ENCODE measurements at regions not wholly inside any gene's neighbourhood (a gene's known extent, or its start where the extent isn't known, plus 50 kb on each side); places are given as distances from the start of the nearest gene placed in this dataset.
"Not testable (repeated sequence)": the region's sequence is repeated elsewhere in the genome, so short reads cannot be mapped to it uniquely, and the experiment has no call there.

DNA sequence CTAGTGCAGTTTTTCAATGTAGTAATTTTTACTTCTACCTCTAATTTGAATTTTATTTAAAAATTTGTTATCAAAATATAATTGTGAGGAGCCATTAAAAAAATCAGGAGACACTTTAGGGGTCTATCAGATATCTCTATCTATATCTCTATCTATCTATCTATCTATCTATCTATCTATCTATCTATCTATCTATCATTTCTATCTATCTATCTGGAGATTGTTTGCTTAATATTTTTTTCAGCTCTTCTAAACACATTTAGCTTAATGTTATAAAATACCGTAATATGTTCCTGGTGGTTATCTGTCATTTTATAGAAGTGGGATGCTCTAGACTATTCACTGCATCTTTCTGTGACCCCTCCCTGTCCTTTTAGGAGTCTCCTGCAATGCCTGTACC lies 193.7 kb upstream of the P2RY1 start:
- TF ChIP-seq, protein P1, sequence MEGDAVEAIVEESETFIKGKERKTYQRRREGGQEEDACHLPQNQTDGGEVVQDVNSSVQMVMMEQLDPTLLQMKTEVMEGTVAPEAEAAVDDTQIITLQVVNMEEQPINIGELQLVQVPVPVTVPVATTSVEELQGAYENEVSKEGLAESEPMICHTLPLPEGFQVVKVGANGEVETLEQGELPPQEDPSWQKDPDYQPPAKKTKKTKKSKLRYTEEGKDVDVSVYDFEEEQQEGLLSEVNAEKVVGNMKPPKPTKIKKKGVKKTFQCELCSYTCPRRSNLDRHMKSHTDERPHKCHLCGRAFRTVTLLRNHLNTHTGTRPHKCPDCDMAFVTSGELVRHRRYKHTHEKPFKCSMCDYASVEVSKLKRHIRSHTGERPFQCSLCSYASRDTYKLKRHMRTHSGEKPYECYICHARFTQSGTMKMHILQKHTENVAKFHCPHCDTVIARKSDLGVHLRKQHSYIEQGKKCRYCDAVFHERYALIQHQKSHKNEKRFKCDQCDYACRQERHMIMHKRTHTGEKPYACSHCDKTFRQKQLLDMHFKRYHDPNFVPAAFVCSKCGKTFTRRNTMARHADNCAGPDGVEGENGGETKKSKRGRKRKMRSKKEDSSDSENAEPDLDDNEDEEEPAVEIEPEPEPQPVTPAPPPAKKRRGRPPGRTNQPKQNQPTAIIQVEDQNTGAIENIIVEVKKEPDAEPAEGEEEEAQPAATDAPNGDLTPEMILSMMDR (conservative IDR thresholded peaks at IDR 0.05; ENCODE audit: low read depth, low read length), result no peak
- no peak for DNase-seq (ENCODE audit: low read depth)
- no peak overlapping the region for H3K4me3 ChIP-seq (ENCODE audit: low read length)

DNA sequence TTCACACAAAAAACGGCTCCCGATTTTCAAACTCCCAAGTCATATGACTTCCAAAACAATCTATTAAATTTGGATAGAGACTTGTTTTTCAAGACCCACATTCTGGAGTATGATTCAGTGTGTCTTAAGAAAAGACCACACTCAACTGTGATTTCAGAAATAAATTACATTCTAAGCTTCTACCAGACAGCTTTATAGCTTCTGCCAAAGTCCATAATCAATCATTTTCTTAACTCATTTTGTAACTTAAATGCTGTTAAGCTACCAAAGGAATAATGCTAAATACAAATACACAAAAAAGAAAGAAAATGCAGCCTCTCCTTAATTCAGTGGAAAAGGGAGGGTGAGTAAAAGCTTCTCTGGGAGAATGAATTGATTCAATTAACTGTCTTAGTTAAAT lies 192.3 kb upstream of the P2RY1 start:
- TF ChIP-seq, protein P1 (conservative IDR thresholded peaks at IDR 0.05; ENCODE audit: low read depth, low read length), result no peak
- no peak overlapping the region for H3K4me3 ChIP-seq (ENCODE audit: low read length)
- DNase-seq (ENCODE audit: low read depth), result no peak

DNA sequence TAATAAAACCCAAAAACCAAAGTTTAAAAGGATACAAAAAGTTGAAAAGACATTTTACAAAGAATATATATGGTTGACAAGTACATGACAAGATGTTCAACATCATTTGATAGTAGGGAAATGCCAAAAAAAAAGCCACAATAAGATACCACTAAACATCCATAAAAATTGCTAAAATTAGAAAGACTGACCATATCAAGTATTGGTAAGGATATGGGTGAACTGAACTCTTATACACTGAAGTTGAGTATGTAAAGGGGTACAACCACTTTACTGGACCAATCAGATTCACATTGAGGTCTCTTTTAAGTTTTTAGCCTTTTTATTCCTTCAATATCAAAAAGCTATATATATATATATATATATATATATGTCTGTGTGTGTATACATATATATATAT lies 190.5 kb upstream of the P2RY1 start:
- TF ChIP-seq, protein P1 (conservative IDR thresholded peaks at IDR 0.05; ENCODE audit: low read depth, low read length), result no peak
- DNase-seq (ENCODE audit: low read depth), result no peak

DNA sequence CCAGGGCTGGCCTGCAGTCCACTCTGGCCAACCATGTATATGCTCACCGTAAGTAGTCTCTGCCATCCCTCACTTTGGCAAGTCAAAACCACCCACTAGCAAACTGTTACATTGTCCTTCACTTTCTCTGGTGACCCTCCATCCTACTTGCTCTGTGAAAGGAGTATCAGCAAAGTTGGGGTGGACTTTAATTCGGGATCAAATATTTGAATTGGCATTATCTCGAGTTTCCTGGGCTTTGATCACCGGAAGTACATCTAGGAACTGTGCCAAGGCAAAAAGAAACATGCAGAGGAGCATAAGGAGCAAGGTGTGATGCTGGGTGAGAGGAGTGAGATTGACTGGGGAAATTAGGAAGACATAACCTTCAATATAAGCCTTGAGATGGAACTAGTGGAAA lies 188.9 kb upstream of the P2RY1 start:
- DNase-seq (ENCODE audit: low read depth), result no peak

More for the DNA sequence above, 190.5 kb upstream of the P2RY1 start:
- no peak overlapping the region for H3K4me3 ChIP-seq (ENCODE audit: low read length)

DNA sequence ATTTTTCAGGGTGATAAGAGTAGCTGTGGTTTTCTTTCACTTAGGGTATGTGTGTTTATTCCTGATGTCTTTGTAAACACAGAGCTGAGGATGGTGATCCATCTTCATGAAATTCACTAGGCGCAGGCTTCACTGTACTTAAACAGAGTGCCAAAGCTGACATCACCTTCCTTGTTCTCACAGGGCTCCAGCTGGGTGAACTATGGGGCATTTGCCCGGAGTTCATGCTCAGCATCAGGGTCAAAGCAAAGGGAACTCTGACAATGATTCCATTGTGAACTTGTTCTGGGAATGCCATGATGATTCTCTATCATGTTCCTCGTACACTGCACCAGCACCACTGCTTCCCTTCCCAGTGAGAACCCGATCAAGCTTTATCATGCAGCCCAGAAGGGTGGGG lies 184.8 kb upstream of the P2RY1 start:
- TF ChIP-seq, protein P1 (conservative IDR thresholded peaks at IDR 0.05; ENCODE audit: low read depth, low read length), result no peak
- DNase-seq (ENCODE audit: low read depth), result no peak
- H3K4me3 ChIP-seq (ENCODE audit: low read length), result no peak overlapping the region

More for the DNA sequence above, 188.9 kb upstream of the P2RY1 start:
- TF ChIP-seq, protein P1 (conservative IDR thresholded peaks at IDR 0.05; ENCODE audit: low read depth, low read length), result no peak
- no peak overlapping the region for H3K4me3 ChIP-seq (ENCODE audit: low read length)

DNA sequence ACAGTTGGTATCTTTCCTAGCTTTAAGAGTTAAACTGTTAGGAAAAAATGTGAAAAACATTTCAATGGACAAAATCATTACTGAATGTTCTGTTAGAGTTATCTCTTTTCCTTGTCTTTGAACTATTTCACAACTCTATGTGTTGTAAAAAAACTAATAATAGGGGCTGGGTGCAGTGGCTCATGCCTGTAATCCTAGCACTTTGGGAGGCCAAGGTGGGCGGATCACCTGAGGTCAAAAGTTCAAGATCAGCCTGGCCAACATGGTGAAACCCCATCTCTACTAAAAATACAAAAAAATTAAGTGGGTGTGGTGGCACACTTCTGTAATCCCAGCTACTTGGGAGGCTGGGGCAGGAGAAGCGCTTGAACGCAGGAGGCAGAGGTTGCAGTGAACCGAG lies 184.0 kb upstream of the P2RY1 start:
- H3K4me3 ChIP-seq (ENCODE audit: low read length); DNase-seq (ENCODE audit: low read depth): not testable (repeated sequence)

DNA sequence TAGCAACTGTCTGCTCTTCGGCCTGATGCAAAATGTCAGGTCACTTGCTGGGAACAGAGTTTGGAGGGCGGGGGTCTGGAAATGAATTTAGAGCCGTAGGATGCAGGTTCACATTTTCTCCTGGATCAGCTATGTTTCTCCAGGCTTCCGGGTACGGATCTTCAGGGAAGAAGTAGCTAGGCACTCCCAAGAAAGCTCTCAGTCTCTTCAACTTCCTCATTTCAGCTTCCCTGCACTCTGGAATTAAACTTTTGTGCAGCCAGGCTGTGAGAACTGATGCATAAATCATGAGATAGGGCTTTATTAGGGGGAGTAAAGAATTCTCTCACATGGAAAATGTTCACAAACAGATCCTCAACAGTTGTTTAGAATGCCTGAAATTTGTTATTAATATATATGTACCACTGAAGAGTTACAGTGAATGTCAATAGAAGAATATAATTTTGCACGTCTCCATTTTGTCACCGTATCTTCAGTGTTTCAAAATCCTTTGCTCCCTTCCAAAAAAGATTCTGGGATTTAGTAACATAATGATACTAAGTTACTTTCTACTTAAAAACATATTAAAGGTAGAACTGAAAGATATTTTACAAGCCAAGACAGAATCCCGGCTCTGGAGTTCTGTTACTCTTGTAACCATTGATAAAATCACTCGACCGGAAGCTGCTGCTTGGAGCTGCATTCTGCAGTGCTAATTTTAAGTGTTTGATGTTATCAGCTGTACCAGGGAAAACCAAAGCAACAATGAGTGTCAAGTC lies 178.5 kb upstream of the P2RY1 start:
- peak; percentile 17 for DNase-seq (ENCODE audit: low read depth)
- no peak overlapping the region for H3K4me3 ChIP-seq (ENCODE audit: low read length)
- TF ChIP-seq, protein P1 (conservative IDR thresholded peaks at IDR 0.05; ENCODE audit: low read depth, low read length), result no peak
